Duodenal mucosa (tissue), 2 donors: ENCODE measurements at regions not wholly inside any gene's neighbourhood (a gene's known extent, or its start where the extent isn't known, plus 50 kb on each side); places are given as distances from the start of the nearest gene placed in this dataset.

ENCODE experiments used
- H3K27ac ChIP-seq: one replicate; pipeline ENCODE4 v1.7.0; 2013; ENCODE audit warnings: low read depth, low read length
- H3K27me3 ChIP-seq, 2 donors: one replicate each; pipeline ENCODE4 v1.7.0; 2013; ENCODE audit warnings: low read length in 2 of 2, control low read depth in 1 of 2; ENCODE audit not compliant: insufficient read depth in 2 of 2, control insufficient read depth in 1 of 2
- H3K36me3 ChIP-seq, 2 donors: one replicate each; pipeline ENCODE4 v1.7.0; 2013; ENCODE audit warnings: low read length in 2 of 2, control low read depth in 1 of 2; ENCODE audit not compliant: insufficient read depth in 2 of 2, control insufficient read depth in 1 of 2
- H3K4me1 ChIP-seq, 2 donors: one replicate each; pipeline ENCODE4 v1.7.0; 2013; ENCODE audit warnings: low read length in 2 of 2, control low read depth in 1 of 2; ENCODE audit not compliant: insufficient read depth in 2 of 2, control insufficient read depth in 1 of 2
- H3K4me3 ChIP-seq, 2 donors: one replicate each; pipeline ENCODE4 v1.7.0; 2013; ENCODE audit warnings: low read length in 2 of 2, low read depth in 1 of 2
- H3K9ac ChIP-seq, 2 donors: one replicate each; pipeline ENCODE4 v1.7.0; 2013; ENCODE audit warnings: low read length in 2 of 2, low read depth in 1 of 2
- H3K9me3 ChIP-seq, 2 donors: one replicate each; pipeline ENCODE4 v1.7.0; 2013; ENCODE audit warnings: low read length in 2 of 2, control low read depth in 1 of 2; ENCODE audit not compliant: control insufficient read depth in 1 of 2

DNA sequence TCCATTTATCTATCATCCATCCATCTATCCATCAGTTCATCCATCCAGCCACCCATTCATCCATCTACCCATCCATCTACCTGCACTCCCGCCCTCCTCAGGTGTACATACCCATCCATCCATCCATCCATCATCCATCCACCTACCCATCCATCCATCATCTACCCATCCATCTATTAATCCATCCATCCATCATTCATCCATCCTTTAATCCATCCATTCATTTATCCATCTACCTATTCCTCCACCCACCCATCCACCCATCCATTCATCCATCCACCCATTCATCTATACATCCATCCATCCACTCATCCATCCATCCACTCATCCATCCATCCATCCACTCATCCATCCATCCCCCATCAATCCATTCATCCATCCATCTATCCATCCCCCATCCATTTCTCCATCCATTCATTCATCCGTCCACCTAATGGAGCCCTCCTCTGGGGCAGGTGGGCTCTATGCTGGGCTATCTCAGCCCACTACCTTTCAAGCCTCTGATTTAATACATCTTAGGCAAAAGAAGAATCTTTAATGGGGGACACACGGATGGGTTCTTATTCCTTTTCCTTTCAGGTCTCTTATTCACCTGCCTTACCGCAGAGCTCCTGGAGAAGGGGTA is 178.9 kb downstream of the URI1 start:
- no peaks in the 10 kb centered on the region for H3K9me3 ChIP-seq
- H3K9ac ChIP-seq, result no peak overlapping the region
- no peaks in the 10 kb centered on the region for H3K36me3 ChIP-seq
- no peak overlapping the region for H3K4me3 ChIP-seq
- no peak overlapping the region for H3K27ac ChIP-seq
- H3K27me3 ChIP-seq, result no peaks in the 10 kb centered on the region
- no peaks in the 10 kb centered on the region for H3K4me1 ChIP-seq

DNA sequence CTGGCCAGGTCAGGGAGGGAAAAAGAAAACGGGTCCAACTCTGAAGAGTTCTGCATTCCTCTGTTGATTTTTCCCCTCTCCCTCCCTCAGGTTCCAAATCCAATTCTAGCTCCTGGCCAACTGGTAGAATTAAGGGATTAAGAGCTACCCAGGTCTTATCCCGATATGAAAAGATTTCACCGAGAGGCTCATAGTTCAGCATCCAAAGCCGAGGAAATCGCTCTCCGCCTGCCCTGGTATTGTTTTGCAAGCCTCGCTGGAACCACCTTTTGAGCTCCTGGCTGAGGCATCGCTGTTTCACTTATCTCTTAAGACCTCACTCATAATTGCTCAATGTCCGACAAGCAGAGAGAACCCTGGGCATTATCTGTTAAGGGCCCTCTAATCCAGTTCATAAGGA is 180.4 kb downstream of the URI1 start:
- H3K4me3 ChIP-seq, result no peak overlapping the region
- no peaks in the 10 kb centered on the region for H3K9me3 ChIP-seq
- H3K4me1 ChIP-seq, result no peaks in the 10 kb centered on the region
- no peaks in the 10 kb centered on the region for H3K36me3 ChIP-seq
- H3K27ac ChIP-seq, result no peak overlapping the region
- H3K27me3 ChIP-seq, result no peaks in the 10 kb centered on the region
- H3K9ac ChIP-seq, result no peak overlapping the region

DNA sequence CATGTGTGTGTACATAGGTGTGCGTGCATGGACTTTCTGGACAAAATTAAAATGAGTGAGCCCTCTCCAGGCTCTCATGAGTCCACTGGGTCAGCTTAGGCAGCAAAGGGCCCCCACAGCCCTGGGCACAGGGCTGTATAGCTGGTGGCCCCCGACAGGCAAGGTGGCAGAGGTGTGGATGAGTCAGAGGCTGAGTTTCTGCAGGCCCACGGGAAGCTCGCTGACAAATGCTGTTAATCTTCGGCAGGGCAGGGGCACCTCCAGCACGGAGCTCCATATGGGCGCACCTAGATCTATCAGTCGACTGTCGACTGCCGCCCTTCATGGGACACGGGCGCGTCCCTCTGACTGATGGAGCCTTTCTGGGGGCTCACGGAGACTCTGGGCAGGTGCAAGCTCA is 181.1 kb downstream of the URI1 start:
- Histone ChIP-seq H3K9ac (no peak overlapping the region), H3K9me3 (no peaks in the 10 kb centered on the region), H3K27me3 (no peaks in the 10 kb centered on the region), H3K27ac (no peak overlapping the region), H3K4me3 (no peak overlapping the region), H3K4me1 (no peaks in the 10 kb centered on the region), H3K36me3 (no peaks in the 10 kb centered on the region)

DNA sequence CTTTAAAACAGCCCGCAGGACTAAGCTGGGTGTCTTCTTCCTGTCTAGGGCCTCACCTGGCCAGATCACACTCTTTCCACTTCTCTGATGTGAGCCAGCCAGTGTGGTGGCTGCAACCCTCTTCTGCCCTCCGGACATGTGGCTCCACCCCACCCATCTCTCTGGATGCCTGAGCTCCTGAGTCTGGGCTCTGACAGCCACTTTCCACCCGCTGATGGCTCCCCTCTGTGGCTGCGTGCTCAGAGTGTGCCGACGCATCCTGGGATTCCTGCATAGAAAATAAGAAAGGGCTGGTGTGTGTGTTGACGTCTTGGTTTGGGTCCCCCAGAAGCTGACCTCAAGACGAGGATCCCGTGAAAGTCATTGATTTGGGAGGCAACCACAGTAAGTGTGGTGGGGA is 181.6 kb downstream of the URI1 start:
- Histone ChIP-seq H3K27me3 (no peaks in the 10 kb centered on the region), H3K4me3 (no peak overlapping the region), H3K9ac (no peak overlapping the region), H3K36me3 (no peaks in the 10 kb centered on the region), H3K4me1 (no peaks in the 10 kb centered on the region), H3K27ac (no peak overlapping the region), H3K9me3 (no peaks in the 10 kb centered on the region)

DNA sequence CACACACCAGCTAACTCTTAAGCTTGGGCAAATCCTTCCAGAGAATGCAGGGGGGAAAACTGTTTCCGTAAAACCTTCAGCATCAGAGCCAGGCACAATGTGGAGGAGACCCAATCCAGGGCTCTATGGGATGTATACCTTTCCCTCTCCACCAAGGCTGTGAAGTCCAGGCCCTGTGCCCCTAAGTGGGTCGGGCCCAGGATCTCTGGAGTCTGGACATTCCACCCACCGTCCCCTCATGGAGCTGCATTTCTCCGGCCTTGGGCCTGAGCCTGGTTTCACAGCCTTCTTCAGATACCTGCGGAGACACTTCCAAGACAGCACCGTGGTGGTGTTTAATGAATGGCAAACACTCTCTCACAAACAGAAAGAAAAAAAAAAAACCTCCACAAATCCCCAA is 186.2 kb downstream of the URI1 start:
- Histone ChIP-seq H3K36me3 (no peaks in the 10 kb centered on the region), H3K27ac (no peak overlapping the region), H3K4me3 (no peak overlapping the region), H3K9me3 (no peaks in the 10 kb centered on the region), H3K27me3 (no peaks in the 10 kb centered on the region), H3K4me1 (no peaks in the 10 kb centered on the region), H3K9ac (no peak overlapping the region)

DNA sequence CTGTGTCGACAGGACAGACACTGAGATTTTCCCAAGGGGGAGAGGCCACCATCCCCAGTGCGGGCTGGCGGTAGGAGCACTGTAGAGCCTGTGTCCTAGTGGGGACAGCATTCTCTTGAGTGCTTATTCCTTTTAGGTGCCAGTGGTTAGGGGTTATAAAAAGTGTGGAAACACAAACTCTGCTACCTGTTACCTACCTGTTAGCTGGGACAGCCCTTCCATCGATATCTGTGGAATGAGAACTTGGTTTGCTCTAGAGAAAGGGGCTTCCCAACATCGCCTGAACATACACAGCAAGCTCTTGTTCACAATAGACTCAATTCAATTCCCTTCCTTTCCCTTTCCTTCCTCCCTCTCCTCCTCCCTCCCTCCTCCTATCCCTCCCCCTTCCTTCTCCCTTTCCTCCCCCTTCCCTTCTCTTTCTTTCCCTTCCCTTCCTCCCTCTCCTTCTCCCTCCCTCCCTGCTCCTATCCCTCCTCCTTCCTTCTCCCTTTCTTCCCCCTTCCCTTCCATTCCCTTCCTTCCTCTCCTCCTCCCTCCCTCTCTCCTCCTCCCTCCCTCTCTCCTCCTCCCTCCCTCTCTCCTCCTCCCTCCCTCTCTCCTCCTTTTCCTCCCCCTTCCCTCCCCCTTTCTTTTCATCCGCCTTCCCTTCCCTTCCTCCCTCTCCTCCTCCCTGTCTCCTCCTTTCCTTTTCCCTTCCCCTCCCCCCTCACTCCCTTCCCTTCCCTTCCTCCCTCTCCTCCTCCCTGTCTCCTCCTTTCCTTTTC is 188.5 kb downstream of the URI1 start:
- no peak overlapping the region for H3K4me3 ChIP-seq

DNA sequence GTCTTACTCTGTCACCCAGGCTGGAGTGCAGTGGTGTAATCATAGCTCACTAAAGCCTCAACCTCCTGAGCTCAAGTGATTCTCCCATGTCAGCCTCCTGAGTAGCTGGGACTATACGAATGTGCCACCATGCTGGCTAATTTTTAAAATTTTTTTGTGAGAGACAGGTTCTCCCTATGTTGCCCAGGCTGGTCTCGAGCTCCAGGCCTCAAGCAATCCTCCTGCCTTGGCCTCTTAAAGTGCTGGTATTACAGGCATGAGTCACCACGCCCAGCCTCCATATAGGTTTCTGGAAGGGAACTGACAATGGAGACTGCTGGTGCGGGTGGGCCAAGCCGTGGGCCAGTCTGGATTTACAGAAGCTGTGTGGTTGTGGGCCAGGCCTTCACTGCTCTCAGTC is 189.2 kb downstream of the URI1 start:
- Histone ChIP-seq H3K9ac (no peak overlapping the region), H3K27me3 (no peaks in the 10 kb centered on the region), H3K9me3 (no peaks in the 10 kb centered on the region), H3K4me3 (no peak overlapping the region), H3K36me3 (no peaks in the 10 kb centered on the region), H3K4me1 (no peaks in the 10 kb centered on the region), H3K27ac (no peak overlapping the region)

More for the DNA sequence above, 188.5 kb downstream of the URI1 start:
- Histone ChIP-seq H3K9ac (no peak overlapping the region), H3K27ac (no peak overlapping the region), H3K4me1 (no peaks in the 10 kb centered on the region), H3K36me3 (no peaks in the 10 kb centered on the region), H3K27me3 (no peaks in the 10 kb centered on the region), H3K9me3 (no peaks in the 10 kb centered on the region)

DNA sequence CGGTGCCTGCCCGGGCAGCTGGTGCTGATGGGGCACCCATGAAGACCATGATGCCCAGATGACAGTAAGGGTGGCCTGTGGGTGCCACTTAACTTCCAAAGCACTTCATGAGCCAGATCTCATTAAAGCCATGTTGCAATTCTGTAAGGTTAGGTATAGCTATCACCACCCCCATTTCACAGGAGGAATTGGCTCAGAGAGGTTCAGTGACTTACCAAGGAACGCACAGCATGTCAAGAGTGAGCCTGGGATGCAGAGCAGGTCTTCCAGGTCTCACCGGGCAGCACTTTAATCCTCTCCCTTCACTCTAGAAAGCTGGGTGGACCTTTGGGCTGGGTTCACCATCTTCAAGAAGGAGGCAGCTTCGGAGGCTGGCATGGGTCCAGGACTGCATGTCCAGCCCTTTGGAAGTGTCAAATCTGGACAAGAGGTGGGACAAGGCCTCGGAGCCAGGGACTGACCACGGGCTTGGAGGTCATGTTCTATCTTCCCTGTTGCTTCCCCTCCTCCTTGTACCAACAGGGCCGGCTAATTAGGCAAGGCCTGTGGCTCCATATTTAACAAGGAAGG is 189.8 kb downstream of the URI1 start:
- Histone ChIP-seq H3K4me1 (no peaks in the 10 kb centered on the region), H3K9me3 (no peaks in the 10 kb centered on the region), H3K9ac (no peak overlapping the region), H3K36me3 (no peaks in the 10 kb centered on the region), H3K27ac (no peak overlapping the region), H3K27me3 (no peaks in the 10 kb centered on the region), H3K4me3 (no peak overlapping the region)

DNA sequence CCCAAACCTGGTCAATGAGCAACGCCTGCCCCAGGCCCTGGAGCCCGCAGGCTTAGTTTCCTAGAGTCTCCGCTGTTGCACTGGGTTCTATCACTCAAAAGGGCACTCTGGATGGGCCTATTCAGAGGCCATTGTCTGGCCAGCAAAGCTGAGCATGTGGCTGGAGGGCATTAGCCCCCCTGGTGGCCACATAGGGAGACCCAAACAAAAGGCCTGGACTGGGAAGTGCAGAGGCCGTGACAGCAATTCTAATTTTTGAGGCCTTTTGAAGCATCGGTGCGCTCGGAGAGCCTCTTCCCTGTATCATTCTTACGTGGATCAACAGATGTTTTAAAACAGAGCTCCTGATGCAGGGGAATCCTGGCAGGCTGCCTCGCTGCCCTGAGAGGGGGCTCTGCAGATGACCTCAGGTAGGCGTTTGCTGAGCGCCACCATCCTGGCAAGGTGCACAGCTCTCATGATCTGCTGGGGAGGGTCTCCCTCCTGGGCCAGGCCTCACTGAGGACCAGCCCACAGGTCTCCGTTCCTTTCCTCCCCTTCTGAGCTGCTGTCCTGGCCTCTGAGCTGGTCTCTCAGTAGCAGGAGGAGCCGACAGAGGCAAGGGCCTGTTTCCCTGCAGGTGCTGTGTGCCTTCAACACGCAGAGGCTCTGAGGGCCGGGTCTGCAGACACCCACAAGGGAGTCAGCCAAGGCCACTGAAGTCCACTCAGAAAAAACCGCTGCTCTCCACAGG is 190.5 kb downstream of the URI1 start:
- Histone ChIP-seq H3K9me3 (no peaks in the 10 kb centered on the region), H3K4me3 (no peak overlapping the region), H3K27ac (no peak overlapping the region), H3K36me3 (no peaks in the 10 kb centered on the region), H3K27me3 (no peaks in the 10 kb centered on the region), H3K9ac (no peak overlapping the region), H3K4me1 (no peaks in the 10 kb centered on the region)

DNA sequence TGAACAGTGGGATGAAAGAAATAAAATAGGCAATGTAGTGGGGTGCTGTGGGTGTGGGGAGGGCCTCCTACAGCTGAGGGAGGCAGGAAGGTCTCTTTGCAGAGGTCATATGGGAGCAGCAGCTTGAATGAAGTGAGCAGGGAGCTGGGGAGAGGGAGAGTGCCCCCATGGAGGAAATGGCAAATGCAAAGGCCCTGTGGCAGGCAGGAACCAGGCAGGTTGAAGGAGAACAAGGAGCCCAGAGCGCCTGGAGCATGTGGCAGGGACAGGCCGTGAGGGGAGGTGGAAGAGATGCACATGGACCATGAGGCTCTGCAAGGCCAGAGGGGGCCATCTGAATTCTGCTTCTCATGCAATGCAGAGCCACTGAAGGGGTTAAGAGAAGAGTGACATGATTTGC is 191.8 kb downstream of the URI1 start:
- Histone ChIP-seq H3K36me3 (no peaks in the 10 kb centered on the region), H3K4me3 (no peak overlapping the region), H3K27me3 (no peaks in the 10 kb centered on the region), H3K9ac (no peak overlapping the region), H3K4me1 (no peaks in the 10 kb centered on the region), H3K9me3 (no peaks in the 10 kb centered on the region), H3K27ac (no peak overlapping the region)
